Effector memory CD8-positive, alpha-beta T cell (primary cell): ENCODE measurements at regions not wholly inside any gene's neighbourhood (a gene's known extent, or its start where the extent isn't known, plus 50 kb on each side); places are given as distances from the start of the nearest gene placed in this dataset.

ENCODE experiments used
- ATAC-seq: fragments of 150-1000 bp; cut with Tn5 transposase; replicated peaks from 2 replicates; pipeline ENCODE4 v1.10.0; 2021; ENCODE audit warnings: mild to moderate bottlenecking, moderate library complexity
- DNase-seq, 3 experiments: peaks; one replicate each; pipeline ENCODE4 v3.0.0; 2021
- H3K27ac Mint-ChIP-seq, 2 donors: one replicate each; pipeline ENCODE4 v1.8.0; 2022; ENCODE audit warnings: mild to moderate bottlenecking in 2 of 2, mixed read lengths in 2 of 2, moderate library complexity in 2 of 2
- H3K27me3 Mint-ChIP-seq, 2 donors: one replicate each; pipeline ENCODE4 v1.8.0; 2022; ENCODE audit warnings: mixed read lengths in 2 of 2
- H3K36me3 Mint-ChIP-seq: one replicate; pipeline ENCODE4 v1.8.0; 2022; ENCODE audit warnings: mild to moderate bottlenecking, moderate library complexity, mixed read lengths; ENCODE audit not compliant: insufficient read depth
- H3K4me1 Mint-ChIP-seq, 2 donors: one replicate each; pipeline ENCODE4 v1.8.0; 2022; ENCODE audit warnings: low read depth in 2 of 2, mixed read lengths in 2 of 2
- H3K4me3 Mint-ChIP-seq, 2 donors: one replicate each; pipeline ENCODE4 v1.8.0; 2022; ENCODE audit warnings: mild to moderate bottlenecking in 2 of 2, mixed read lengths in 2 of 2, moderate library complexity in 2 of 2
- H3K9me3 Mint-ChIP-seq, 2 donors: one replicate each; pipeline ENCODE4 v1.8.0; 2022; ENCODE audit warnings: mixed read lengths in 2 of 2

DNA sequence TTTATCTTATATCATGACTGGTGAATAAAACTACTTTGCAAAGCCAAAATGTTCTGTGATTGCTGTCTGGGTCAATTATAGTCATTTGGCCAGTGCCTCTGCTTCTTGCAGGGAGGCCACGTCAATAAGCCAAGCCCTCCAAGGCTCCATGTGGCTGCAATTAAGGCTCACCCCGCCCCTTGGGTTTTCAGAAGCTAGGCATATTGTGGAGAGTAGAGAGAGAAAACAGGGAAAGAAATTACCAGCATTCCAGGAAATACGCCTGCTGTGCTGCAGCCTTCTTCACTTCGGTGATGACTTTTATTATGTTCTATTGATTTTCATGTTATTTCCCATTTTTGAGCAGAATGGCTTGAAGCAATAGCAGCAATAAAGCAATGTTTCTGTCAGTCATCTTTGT is 319.7 kb downstream of the SOX11 start:
- no peaks in the 10 kb centered on the region for H3K36me3 Mint-ChIP-seq
- H3K27ac Mint-ChIP-seq, result no peak overlapping the region
- no peak for ATAC-seq
- H3K4me1 Mint-ChIP-seq, result no peaks in the 10 kb centered on the region
- DNase-seq, result no peak
- no peak overlapping the region for H3K4me3 Mint-ChIP-seq
- no peaks in the 10 kb centered on the region for H3K27me3 Mint-ChIP-seq
- peaks cover 2 to 21% of the 10 kb centered on the region in 2 donors for H3K9me3 Mint-ChIP-seq

DNA sequence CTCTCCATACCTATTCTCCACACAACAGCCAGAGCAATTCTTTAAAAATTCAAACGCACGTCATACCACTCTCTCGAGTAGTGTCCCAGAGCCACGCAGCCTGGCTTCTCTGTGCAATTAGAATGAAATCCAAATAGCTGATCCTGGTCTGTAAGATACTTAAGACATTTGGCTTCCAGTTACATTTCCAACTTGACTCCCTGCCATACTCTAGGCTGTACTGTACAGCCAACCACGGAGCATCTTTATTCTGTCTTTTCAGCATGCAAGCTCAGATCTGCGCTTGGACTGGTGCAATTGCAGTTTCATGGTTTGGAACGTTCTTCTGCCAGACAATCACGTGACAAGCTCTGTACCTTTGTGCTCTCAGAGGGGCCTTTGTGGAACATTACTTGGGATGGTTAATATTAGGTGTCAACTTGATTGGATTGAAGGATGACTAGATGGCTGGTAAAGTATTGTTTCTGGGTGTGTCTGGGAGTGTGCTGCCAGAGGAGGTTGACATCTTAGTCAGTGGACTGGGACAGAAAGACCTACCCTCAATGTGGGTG is 325.6 kb downstream of the SOX11 start:
- ATAC-seq (no peak), DNase-seq (no peak)
- Mint-ChIP-seq H3K9me3 (peaks cover 3 to 15% of the 10 kb centered on the region in 2 donors), H3K27me3 (no peaks in the 10 kb centered on the region), H3K4me1 (no peaks in the 10 kb centered on the region), H3K36me3 (no peaks in the 10 kb centered on the region), H3K27ac (no peak overlapping the region), H3K4me3 (no peak overlapping the region)

DNA sequence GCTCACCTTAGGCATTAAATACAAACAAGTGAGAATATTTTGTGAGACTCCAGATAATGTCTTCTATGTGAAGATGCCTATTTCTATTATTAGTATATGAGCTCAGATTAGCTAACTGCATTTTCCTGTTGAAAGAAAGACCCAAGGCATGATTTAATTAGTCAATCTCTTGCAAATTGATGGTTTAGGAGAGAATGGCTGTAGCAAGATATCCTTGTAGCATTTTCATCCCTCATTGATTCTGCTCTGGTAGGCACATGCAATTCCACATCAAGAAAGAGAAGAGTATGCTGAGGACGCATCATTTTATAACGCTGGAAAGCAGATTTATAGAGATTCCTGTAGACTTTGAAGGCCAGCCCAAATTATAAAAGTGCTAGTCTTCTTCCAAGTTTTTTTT is 332.0 kb downstream of the SOX11 start:
- Mint-ChIP-seq H3K4me3 (no peak overlapping the region), H3K36me3 (no peaks in the 10 kb centered on the region), H3K27me3 (no peaks in the 10 kb centered on the region), H3K27ac (no peak overlapping the region), H3K9me3 (peaks cover 2 to 13% of the 10 kb centered on the region in 2 donors), H3K4me1 (no peaks in the 10 kb centered on the region)
- no peak for ATAC-seq
- no peak for DNase-seq

DNA sequence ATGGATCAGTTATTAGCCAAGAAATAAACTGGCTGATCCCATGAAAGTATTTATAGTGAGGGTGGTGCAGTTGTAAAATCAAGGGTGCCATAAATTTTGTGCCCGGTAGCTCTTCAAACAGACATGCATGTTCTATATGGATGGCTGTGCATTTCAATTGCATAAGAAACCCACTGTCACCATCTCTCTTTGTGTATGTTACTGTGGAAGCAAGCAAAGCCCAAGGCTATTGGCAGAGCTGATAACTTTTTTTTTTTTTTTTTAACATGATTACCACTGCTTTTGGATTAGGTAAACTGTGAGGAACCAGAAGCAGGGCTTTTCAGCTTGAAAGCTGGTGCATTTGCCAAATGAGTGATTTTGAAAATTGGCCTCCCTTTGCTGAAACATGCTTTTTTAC is 332.6 kb downstream of the SOX11 start:
- H3K27ac Mint-ChIP-seq, result no peak overlapping the region
- no peaks in the 10 kb centered on the region for H3K27me3 Mint-ChIP-seq
- H3K36me3 Mint-ChIP-seq, result no peaks in the 10 kb centered on the region
- peaks cover 0 to 13% of the 10 kb centered on the region in 2 donors for H3K9me3 Mint-ChIP-seq
- DNase-seq (no peak), ATAC-seq (no peak)
- no peak overlapping the region for H3K4me3 Mint-ChIP-seq
- no peaks in the 10 kb centered on the region for H3K4me1 Mint-ChIP-seq

DNA sequence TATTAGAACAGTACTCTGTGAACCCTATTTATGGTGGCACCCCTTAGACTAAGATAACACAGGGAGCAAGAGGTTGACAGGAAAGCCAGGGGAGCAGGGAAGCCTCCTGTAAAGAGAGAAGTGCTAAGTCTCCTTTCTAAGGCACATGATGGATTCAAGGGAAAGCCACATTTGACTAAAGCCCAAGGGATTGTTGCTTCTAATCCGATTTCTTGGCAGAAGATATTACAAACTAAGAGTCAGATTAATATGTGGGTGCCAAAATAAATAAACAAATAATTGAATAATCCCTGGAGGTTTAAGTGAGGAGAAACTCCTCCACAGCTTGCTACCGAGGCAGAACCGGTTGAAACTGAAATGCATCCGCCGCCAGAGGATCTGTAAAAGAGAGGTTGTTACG is 333.2 kb downstream of the SOX11 start:
- Mint-ChIP-seq H3K36me3 (no peaks in the 10 kb centered on the region), H3K9me3 (peaks cover 0 to 14% of the 10 kb centered on the region in 2 donors), H3K4me3 (no peak overlapping the region), H3K27me3 (no peaks in the 10 kb centered on the region), H3K27ac (no peak overlapping the region), H3K4me1 (no peaks in the 10 kb centered on the region)
- DNase-seq (no peak), ATAC-seq (no peak)

DNA sequence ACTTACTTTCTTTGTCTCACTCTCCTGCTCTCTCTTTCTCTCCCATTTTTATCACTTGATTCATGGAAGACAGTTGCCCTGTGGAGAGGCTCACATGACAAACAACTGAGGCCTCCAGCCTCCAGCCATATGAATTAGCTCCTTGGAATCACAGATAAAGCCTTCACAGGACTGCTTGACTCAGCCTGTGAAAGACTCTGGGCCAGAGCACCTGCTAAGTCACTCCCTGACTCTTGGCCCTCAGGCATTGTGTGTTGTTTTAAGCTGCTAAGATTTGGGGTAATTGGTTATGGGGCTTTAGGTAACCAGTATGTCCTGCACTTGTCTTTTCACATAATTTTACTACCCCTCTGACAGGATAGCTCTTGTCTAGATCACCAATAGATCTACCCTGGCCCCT is 334.9 kb downstream of the SOX11 start:
- Mint-ChIP-seq H3K27ac (no peak overlapping the region), H3K4me1 (no peaks in the 10 kb centered on the region), H3K9me3 (peaks cover 0 to 11% of the 10 kb centered on the region in 2 donors), H3K27me3 (no peaks in the 10 kb centered on the region), H3K4me3 (no peak overlapping the region), H3K36me3 (no peaks in the 10 kb centered on the region)
- no peak for ATAC-seq
- DNase-seq, result no peak

DNA sequence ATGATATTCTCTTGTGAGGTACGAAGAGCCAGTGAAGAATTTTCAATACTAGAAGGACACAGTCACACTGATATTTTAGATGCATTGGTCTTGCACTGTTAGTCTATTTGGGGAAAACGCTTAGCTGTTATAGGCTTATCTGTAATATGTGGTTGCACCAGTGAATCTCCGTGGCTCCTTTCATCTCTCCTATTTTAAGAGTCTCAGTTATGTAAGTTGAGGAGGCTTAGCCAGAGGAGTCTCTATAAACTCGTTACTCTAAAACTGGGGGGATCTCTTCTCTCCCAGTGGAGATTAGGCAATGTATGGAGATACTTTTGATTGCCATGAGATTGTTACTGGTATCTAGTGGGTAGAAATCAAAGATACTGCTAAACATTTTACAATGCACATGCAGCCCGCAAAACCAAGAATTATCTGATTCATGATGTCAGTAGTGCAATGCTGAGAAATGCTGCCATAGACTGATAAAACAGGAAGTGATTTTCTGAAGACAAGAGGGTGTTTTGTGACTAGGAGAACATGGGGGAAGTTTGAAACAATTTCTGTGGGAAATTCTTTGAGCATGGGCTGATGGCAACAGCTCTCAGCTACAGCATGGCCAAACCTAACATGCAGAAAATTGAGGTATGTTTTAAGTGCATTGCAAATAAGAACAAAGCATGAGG is 339.1 kb downstream of the SOX11 start:
- Mint-ChIP-seq H3K27me3 (no peaks in the 10 kb centered on the region), H3K36me3 (no peaks in the 10 kb centered on the region), H3K4me1 (no peaks in the 10 kb centered on the region), H3K4me3 (no peak overlapping the region), H3K9me3 (peaks cover 8 to 9% of the 10 kb centered on the region in 2 donors), H3K27ac (no peak overlapping the region)
- no peak for DNase-seq
- ATAC-seq, result no peak

DNA sequence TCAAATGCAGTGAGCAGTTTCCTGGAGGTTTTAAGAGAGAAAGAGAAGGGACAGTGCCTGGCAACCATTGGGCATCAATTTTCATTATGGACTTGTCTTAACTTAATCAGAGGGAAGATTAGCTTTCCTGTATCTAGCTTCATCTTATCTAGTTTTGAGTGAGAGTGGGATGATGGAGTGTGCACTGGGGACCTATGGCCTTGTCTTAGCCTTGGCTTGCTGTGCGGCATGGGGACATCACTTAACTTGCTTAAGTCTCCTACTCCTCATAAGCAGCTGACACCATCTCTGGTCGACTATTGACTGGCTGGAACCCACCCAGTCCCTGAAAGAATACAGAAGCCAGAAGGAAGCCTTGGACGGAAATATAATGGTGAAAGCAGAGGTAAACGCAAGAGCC is 344.0 kb downstream of the SOX11 start:
- H3K36me3 Mint-ChIP-seq, result no peaks in the 10 kb centered on the region
- H3K4me1 Mint-ChIP-seq, result no peaks in the 10 kb centered on the region
- H3K27ac Mint-ChIP-seq, result no peak overlapping the region
- peaks cover 0 to 14% of the 10 kb centered on the region in 2 donors for H3K9me3 Mint-ChIP-seq
- no peaks in the 10 kb centered on the region for H3K27me3 Mint-ChIP-seq
- H3K4me3 Mint-ChIP-seq, result no peak overlapping the region
- ATAC-seq (no peak), DNase-seq (no peak)

DNA sequence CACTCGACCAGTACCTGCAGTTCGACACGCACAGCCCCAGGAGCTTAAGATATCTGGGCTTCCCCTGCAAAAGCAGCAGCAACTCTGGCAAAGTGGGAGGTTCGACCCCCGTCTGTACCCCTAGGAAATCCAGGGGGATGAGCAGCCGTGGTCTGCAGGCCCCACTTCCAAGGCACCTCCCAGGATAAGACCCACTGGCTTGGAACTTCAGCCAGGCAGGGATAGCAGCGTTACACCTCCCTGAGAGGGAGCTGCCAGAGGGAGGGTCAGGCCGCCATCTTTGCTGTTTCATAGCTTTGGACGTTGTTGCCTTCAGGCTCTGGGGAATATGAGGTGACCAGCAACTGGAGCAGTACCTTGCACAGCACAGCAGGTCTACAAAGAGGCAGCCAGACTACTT is 351.1 kb downstream of the SOX11 start:
- Mint-ChIP-seq H3K4me1 (no peaks in the 10 kb centered on the region), H3K4me3 (no peak overlapping the region), H3K27me3 (no peaks in the 10 kb centered on the region), H3K9me3 (peaks cover 10 to 16% of the 10 kb centered on the region in 2 donors), H3K27ac (no peak overlapping the region), H3K36me3 (no peaks in the 10 kb centered on the region)
- ATAC-seq (no peak), DNase-seq (no peak)

DNA sequence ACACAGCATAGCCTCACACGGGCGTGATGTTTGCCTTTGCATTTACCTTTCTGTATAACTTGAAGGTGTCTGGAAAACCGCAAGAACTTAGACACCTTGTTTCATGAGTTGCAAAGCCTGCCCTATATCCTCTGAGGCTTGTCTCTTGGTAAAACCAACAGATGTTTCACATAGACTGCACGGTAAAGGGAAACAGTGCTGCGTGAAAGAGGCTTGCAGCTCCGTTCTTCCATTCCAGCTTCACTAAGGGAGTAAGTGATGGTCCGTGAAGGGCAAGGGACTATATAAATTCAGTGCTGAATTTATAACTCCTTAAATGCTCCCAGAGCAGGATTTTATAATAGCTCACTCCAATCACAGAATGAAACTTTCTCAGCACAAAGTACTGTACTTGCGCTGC is 360.5 kb downstream of the SOX11 start:
- Mint-ChIP-seq H3K27ac (no peak overlapping the region), H3K4me3 (no peak overlapping the region), H3K9me3 (peaks cover 6 to 31% of the 10 kb centered on the region in 2 donors), H3K27me3 (no peaks in the 10 kb centered on the region), H3K4me1 (no peaks in the 10 kb centered on the region), H3K36me3 (no peaks in the 10 kb centered on the region)
- no peak for DNase-seq
- ATAC-seq, result no peak

DNA sequence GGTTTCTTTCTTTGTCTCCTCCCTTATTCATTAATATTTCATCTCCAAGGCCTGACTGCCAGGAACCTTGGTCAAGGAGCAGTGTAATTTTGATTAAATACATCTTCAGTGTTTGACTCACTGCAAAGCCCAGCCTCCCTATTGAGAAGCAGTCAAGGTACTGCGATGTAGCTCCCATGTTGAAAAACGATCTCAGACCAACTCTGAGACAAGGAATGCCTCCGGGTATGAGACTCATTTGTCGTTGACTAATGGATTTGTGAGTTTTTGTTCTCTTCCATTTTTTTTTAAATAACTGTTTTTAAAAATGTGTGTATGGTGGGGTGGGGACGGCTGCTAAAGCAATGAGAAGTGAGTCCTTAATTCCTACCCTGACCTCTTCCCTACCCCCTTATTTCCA is 361.6 kb downstream of the SOX11 start:
- H3K9me3 Mint-ChIP-seq, result peaks cover 6 to 31% of the 10 kb centered on the region in 2 donors

DNA sequence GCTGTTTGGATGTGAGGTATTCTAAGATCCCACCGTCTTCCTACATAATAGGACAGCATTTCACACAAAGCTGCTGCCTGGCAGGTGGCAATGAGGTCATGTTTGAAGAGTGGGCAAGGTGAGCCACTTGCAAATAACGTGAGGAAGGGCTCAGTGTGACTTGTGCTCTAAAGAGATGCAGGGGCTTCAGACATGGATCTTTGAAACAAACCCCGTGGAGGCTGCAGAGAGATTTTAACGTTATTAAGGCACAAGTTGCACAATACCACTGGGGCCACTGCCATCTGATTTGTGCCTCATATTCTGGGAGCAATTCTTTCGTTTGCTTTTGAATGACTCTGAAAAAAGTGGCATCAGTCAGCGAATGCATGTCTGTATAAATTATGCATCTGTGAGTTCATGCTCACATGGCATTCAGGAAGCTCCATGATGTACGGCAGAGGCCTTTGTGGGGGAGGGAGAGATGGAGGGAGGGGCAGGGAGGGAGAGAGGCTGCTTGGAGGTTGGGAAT is 362.0 kb downstream of the SOX11 start:
- Mint-ChIP-seq H3K27ac (no peak overlapping the region), H3K4me3 (no peak overlapping the region), H3K27me3 (no peaks in the 10 kb centered on the region), H3K9me3 (peaks cover 6 to 29% of the 10 kb centered on the region in 2 donors), H3K4me1 (no peaks in the 10 kb centered on the region), H3K36me3 (no peaks in the 10 kb centered on the region)
- ATAC-seq (no peak), DNase-seq (no peak)

More for the DNA sequence above, 361.6 kb downstream of the SOX11 start:
- Mint-ChIP-seq H3K4me1 (no peaks in the 10 kb centered on the region), H3K27ac (no peak overlapping the region), H3K4me3 (no peak overlapping the region), H3K27me3 (no peaks in the 10 kb centered on the region), H3K36me3 (no peaks in the 10 kb centered on the region)
- ATAC-seq (no peak), DNase-seq (no peak)

DNA sequence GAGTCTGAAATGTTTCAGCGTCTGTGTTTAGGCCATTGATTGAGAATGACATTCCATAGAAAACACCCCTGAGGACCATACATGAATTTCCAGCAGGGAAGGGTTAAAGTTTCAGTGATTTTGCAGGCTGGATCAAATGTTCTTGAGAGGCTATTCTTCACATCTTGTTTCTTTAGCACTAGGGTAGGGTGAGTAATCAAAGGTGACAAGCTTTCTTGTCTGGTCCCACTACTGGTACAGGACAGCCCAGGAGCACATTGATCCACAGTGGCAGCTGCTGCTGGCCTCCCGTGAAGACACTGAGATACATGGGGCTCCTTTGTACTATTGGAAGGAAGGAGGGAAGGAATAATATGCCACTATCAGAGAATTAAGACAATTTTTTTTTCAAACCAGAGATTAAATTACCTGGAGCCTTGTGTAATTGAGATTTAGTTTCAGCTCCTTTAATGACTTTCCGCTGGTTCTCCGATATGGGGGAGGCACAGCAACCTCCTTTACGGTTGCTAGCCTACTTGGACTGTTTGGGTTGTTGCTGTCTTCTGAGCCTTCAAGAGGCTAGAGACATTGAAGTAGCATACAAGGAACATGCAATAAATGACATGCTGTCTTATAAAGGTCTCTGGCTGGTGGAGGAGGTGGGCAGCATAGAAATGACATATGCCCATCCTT is 368.9 kb downstream of the SOX11 start:
- no peaks in the 10 kb centered on the region for H3K27me3 Mint-ChIP-seq
- H3K4me1 Mint-ChIP-seq, result no peaks in the 10 kb centered on the region
- H3K4me3 Mint-ChIP-seq, result no peak overlapping the region
- H3K36me3 Mint-ChIP-seq, result no peaks in the 10 kb centered on the region
- DNase-seq (no peak), ATAC-seq (no peak)
- no peak overlapping the region for H3K27ac Mint-ChIP-seq
- H3K9me3 Mint-ChIP-seq, result peaks cover 3 to 23% of the 10 kb centered on the region in 2 donors

DNA sequence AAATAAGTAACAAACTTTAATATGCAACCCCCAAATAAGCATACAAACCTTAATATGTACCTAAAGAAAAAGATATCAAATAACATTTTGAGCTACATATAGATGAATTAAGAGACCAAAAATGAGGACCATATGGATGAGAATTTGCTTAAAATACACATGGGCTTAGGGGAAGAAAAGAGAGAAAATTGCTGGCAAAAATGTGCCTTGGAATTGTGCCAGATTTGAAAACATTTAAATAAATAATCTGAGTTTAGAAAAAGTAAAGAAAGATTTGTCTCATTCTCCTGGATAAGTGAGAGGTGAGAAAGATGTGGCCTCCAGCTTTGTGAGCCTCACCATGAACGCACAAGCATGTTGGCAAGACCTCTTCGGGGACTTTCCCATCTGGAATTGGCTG is 372.6 kb downstream of the SOX11 start:
- Mint-ChIP-seq H3K4me3 (no peak overlapping the region), H3K4me1 (no peaks in the 10 kb centered on the region), H3K27ac (no peak overlapping the region), H3K36me3 (no peaks in the 10 kb centered on the region), H3K27me3 (no peaks in the 10 kb centered on the region), H3K9me3 (peaks cover 3 to 9% of the 10 kb centered on the region in 2 donors)
- no peak for DNase-seq
- no peak for ATAC-seq
